ENCODE measurements at regions not wholly inside any gene's neighbourhood (a gene's known extent, or its start where the extent isn't known, plus 50 kb on each side); places are given as distances from the start of the nearest gene placed in this dataset.

- TF ChIP-seq CTCF (conservative IDR thresholded peaks at IDR 0.05) (no peak), ZFX (IDR thresholded peaks at IDR 0.05) (no peak)
Observed at GRCh38 chr1:201593200-201593921, 54.4 kb downstream of the NAV1 start.

All from C4-2B (cell line).